HG03565 (cell line): ENCODE measurements at regions not wholly inside any gene's neighbourhood (a gene's known extent, or its start where the extent isn't known, plus 50 kb on each side); places are given as distances from the start of the nearest gene placed in this dataset.

Experiments used
- ATAC-seq: cut with Tn5 transposase; IDR thresholded peaks from one replicate; pipeline ENCODE4 v1.9.1; 2021; ENCODE audit warnings: mild to moderate bottlenecking, moderate library complexity; ENCODE audit not compliant: unreplicated experiment

- ATAC-seq = no peak
These were observed 122.8 kb upstream of the PTPN1 start for GRCh38 chr20:50387218-50387995.

GRCh38 chr20:50387996-50388332 lies 122.2 kb upstream of the PTPN1 start:
- ATAC-seq = no peak

GRCh38 chr20:50388733-50389437 lies 121.3 kb upstream of the PTPN1 start:
- ATAC-seq = no peak

- ATAC-seq = no peak
These were observed 120.8 kb upstream of the PTPN1 start for GRCh38 chr20:50389438-50389807.

- ATAC-seq = no peak
These were observed 120.1 kb upstream of the PTPN1 start for GRCh38 chr20:50389808-50390684.

- no peak for ATAC-seq
These were observed 119.3 kb upstream of the PTPN1 start for GRCh38 chr20:50390685-50391443.

- ATAC-seq = no peak
These were observed 118.6 kb upstream of the PTPN1 start for GRCh38 chr20:50391444-50392137.

- ATAC-seq = no peak
These were observed 117.9 kb upstream of the PTPN1 start for GRCh38 chr20:50392138-50392866.

- ATAC-seq = no peak
These were observed 116.9 kb upstream of the PTPN1 start for GRCh38 chr20:50393242-50393641.

GRCh38 chr20:50393990-50394561 lies 116.1 kb upstream of the PTPN1 start:
- ATAC-seq = no peak

GRCh38 chr20:50394569-50394968 lies 115.6 kb upstream of the PTPN1 start:
- no peak for ATAC-seq

- no peak for ATAC-seq
These were observed 114.9 kb upstream of the PTPN1 start for GRCh38 chr20:50395251-50395729.

- ATAC-seq = no peak
These were observed 114.2 kb upstream of the PTPN1 start for GRCh38 chr20:50395914-50396488.

- no peak for ATAC-seq
These were observed 113.6 kb upstream of the PTPN1 start for GRCh38 chr20:50396623-50397022.

GRCh38 chr20:50397058-50397457 lies 113.1 kb upstream of the PTPN1 start:
- ATAC-seq = no peak

- ATAC-seq = no peak
These were observed 112.1 kb upstream of the PTPN1 start for GRCh38 chr20:50398064-50398463.

- ATAC-seq = no peak
These were observed 111.7 kb upstream of the PTPN1 start for GRCh38 chr20:50398471-50398820.

- ATAC-seq = no peak
These were observed 111.2 kb upstream of the PTPN1 start for GRCh38 chr20:50398821-50399554.
